Mucosa of gallbladder (tissue), 1 donor: ENCODE measurements at regions not wholly inside any gene's neighbourhood (a gene's known extent, or its start where the extent isn't known, plus 50 kb on each side); places are given as distances from the start of the nearest gene placed in this dataset.
"Not testable (repeated sequence)": the region's sequence is repeated elsewhere in the genome, so short reads cannot be mapped to it uniquely, and the experiment has no call there.

Source experiments
- DNase-seq: peaks from one replicate; pipeline ENCODE4 v3.0.0-alpha.2; 2020; ENCODE audit warnings: low spot score
- donor health status: DM: no; HTN: no; CAD: no.

DNA sequence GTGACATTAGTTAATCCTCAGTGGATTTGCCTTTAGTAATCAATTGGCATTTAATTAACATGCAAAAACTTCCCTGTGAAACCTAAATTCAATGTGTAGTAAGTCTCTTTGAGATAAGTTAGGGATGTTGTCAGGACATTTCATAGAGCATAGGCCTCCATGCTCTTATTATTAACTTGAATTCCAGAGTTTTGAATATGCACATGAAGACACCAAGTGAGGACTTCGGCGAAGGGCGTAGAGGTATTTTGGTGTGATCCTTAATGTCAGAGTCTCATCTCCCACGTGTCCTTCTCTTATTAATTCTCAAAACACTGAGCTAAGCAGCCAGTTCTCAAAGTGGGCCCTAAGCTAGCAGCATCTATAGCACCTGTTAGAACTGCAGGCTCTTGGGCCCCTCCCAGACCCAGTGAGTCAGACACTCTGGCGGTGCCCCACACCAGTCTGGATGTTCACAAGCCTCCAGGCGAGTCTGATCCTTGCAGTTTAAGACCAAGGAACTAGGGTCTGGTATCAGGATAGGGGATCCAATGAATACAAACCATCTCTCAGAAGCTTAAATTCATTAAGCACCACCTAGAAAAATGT, 292.1 kb downstream of the QKI start:
- DNase-seq = no peak

DNA sequence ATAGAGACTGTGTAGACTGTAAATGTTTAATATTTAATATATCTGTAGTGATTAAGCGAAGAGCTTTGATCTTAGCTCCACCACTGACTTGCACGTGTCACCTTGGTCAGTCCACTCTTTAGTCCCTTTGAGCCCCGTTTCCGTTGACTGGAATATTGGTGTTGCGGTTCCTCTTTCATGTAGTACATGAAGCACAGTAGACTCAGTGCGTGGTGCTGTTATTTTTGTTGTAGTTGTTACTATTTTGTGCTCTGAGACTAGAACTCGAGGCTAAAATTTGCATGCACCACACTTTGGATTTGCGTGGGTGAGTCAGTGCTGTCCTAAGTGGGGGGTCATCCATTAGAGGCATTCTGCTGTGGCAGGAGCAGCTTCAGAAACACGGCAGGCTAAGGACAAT, 291.4 kb downstream of the QKI start:
- DNase-seq = no peak

DNA sequence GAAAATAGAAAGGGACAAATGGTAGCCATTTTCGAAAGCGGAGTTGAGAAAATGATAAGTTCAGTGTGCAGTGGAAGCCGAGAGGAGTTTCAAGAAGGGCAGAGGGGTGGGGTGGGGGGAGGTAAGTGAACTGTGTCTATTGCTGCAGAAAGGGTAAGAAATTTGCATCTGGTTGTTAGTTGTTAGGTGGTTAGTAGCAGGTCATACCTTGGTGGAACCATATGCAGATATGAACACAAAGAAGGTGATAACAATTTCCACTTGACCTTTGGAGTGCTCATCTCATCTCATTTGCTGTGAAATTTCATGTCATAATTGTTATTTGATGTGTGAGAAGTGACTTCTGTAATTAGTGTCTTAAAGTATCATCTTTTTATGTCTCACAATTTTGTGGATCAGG, 288.2 kb downstream of the QKI start:
- DNase-seq = no peak

DNA sequence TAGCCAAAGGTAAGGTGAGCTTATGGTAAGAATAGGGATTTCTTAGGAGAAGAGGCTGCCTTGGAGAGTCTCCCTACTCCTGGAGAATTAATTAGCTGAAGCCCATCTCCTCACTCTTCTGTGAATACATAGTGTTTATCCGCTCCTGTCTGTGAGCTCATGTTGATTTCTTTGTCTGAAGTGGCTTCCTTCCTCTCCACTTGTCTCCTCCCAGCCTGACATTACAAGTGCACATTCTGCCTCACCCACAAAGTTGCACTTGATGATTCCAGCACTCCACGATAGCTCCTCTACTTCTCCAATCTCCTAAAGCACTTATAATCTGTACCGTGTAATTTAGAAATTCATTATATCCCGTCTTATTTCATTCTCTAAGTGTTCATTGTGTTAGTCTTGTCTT, 287.2 kb downstream of the QKI start:
- no peak for DNase-seq

DNA sequence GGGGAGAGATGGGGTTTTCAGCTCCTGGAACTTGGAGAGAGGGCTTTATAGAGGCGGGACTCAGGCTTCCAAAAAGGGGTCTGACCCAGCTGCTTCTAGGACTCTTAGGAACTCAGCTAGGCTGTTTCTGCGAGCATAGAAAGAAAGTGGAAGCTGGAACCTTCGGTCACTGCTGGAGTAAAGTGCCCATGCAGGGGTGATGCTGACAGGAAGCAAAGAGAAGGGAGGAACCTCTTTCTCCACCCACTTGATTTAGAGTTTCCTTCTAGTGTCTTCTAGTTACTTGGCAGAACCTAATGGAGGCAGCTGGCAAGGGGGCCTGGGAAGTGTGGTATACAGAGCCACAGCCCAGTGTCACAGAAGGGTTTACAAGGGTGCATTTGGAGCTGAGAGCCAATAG, 283.6 kb downstream of the QKI start:
- no peak for DNase-seq

DNA sequence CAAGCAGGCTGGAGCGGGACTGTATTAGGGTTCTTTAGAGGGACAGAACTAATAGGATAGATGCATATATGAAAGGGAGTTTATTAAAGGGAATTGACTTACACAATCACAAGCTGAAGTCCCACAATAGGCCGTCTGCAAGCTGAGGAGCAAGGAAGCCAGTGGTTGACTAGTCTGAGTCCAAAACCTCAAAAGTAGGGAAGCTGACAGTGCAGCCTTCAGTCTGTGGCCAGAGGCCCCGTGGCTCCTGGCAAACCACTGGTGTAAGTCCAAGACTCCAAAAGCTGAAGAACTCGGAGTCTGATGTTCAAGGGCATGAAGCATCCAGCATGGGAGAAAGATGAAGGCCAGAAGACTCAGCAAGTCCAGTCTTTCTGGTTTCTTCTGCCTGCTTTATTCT, 281.8 kb downstream of the QKI start:
- not testable (repeated sequence) for DNase-seq

DNA sequence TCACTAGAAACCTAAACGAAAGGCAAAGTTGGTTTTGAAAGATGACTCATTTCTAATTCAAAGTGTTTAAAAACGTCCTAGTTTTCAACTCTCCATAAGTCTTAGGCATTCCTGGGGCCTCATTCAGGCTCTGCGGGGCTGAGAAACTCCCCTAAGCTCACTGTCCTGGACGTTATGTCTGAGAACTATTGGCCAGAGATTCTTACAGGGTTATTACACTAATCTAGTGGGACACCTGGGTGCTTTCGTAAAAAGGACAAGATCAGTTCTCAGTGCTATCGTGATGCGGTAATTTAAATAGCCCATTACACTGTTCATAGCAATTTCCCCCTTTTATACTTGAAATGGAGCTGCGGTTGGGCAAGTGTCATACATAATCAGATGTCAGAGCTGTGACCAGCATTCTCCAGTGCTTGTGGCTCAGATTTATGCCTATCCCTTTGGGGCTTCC, 280.9 kb downstream of the QKI start:
- no peak for DNase-seq

DNA sequence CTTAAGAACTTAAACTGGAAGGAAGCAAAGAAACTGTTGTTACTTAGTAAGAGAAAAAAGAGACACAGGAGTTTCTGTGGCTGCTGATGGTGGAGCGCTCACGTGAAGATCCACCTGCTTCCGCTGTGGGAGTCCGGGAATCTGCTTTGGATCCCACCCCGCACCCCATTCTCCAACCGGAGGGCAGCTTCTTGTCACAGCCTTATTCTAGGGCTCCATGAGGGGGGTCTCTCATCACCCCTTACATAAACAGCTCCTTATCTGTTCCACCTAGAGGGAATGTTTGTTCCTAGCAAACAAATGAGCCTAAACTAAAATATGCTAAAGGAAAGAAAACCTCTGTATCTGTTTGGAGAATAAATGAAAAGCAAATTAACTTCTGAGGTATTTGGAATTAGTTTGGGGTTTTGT, 280.5 kb downstream of the QKI start:
- no peak for DNase-seq

DNA sequence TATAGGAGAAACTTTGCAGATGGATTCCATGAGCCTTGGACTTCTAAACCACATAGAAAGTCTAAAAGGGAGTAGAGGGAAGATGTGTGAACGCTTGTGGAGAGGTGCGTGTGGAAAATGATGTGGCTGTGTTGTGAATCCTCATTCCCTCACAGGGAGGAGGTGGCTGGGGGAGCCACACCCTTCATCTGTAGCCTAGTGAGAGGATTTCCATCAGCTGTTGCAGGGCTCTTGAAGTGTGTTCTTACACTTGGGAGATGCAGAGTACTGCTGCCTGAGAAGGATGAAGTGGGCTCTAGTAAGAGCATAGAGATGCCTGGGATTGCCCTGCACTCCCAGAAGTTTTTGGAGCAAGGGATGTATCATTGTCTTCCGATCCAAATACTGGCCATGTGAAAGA, 279.6 kb downstream of the QKI start:
- DNase-seq = no peak

DNA sequence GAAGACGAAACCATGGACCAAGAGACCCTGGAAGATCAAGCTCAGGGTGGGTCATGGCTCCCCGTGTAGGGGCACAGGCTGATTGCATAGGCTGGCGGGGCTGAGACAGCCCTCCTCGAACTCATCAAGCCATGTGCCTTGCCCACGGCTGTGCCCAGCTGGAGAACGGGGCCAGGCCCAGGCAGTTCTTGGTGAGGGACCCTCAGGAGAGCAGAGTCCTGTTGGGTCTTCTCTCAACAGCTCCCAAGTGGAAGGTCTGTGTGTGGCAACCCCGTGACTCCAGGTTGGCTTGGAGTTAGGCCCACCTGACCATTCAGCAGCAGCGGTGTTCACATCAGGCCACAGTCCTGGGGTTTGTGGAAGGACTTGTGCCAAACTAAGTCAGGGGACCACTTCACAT, 276.5 kb downstream of the QKI start:
- DNase-seq = no peak

DNA sequence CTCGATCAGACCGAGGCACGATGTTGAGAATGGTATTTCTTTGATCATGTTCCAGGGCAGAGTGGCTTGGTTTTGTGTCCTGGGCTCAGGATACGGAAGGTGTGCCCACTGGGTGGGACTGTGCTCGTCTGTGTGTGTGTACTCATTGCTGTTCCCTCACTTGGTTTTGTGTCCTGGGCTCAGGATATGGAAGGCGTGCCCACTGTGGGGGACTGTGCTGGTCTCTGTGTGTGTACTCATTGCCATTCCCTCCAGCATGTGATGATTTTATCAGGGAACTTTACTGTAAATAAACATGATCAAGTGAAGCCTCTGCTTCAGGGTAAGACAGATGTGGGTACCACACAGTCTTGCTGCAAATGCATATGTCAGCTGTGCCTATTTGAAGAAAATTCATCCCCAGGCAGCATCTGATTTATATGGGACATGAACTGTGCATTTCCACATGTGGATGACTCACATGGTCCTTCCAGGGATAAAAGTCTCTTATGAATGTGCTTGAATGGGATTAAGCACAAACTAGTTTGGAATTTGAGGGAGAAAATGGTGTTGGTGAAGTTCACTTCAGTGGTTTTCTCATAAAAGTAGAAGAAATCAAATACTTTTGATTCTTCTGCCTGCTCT, 274.3 kb downstream of the QKI start:
- no peak for DNase-seq

DNA sequence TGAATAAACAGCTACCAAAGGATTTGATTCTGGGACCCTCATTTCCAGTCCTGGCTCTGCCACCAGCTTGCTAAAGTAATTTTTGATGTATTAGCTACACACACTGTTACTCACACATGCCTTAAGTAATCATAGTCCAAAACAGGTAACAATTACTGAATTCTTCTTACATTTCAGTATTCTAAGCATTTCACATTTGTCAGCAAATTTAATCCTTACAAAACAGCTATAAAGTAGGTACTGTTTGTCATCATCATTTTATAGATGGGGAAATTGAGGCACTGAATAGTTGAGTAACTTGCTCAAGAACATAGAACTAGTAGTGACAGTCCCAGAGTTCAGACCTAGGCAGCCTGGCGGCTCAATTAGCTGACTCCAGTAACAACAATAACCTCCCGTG, 272.6 kb downstream of the QKI start:
- DNase-seq = no peak

DNA sequence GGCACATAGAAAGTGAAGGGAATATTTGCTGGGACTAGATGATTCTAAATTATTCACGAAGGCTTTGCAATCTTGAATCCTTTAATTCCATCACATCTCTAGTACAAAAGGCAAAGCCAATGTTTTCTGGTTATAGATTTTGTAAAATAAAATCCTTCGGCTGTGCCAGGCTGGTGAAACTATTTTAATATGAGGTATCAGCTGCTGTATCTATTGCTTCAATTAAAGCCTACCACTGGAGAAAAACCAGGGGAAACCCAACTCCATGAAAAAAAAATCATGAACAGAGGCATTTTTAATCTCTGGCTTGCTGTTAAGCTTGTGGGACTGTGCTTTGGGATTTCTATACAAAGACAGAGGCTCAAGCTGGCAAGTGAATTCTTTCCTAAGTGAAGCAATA, 271.8 kb downstream of the QKI start:
- DNase-seq = no peak

DNA sequence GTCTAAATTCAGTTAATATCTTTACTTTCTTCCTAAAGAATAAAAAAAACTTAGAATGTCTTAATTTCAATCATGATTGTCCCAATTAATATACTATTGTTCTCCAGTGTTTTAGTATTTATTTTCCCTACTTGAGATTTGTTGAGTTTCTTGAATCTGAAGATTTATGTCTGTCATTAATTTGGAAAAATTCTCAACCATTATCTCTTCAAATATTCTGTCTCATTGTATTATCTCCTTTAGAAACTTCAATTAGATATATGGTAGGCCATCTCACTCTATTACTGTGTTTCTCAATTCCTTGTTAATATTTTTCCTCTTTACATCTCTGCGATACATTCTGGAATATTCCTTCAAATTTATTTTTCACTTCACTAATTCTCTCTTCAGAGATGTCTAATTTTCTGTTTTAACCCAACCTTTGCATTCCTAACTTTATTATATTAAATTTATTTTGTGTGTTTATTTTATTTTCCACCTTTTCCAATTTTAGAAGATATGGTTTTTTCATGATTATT, 268.6 kb downstream of the QKI start:
- DNase-seq = no peak

DNA sequence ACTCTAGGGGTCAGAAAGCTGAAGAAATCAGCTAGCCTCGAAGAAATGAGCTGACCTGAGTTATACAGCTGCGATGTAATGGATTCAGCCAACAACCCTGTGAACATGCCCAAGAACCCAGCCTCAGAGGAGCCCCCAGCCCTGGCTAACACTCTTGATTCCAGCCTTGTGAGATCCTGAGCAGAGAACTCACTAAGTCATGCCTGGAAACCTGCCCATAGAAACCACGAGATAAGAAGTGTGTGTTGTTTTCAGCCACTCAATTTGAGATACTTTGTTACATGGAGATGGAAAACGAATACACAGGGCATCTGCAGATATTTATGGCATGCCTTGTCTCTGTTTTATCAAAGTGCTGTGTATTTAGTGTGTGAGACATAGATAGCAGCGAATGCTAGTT, 265.2 kb downstream of the QKI start:
- DNase-seq = no peak

DNA sequence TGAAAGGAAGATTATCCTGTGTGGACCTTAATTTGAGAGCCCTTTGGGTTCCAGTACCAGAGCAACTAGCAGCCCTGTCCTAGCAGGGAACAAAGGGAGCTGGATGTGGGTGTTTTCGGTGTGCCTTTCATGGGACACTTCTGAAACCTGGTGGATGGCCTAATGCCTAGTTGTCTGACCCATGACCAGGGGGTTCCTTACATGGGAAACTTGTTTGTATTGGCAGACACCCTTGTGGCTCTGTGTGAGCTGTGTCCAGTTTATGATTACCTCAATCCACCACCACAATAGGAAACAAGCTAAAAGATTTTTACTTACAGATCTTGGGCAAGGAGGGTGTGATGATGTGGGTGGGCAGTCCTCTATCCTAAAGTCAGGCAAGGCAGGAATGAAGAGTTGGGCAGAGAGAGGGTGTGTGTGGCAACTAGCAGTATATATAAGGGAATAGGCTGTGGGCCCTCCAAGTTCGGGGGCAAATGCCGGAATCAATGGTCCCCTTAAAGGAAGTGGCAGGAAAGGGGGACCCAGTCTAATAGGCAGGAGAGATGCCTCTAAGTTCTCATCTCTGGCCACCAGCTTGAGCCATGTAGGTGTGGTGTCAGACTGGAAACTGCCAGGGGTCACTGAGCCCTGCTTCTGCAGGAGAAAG, 264.6 kb downstream of the QKI start:
- DNase-seq = no peak

DNA sequence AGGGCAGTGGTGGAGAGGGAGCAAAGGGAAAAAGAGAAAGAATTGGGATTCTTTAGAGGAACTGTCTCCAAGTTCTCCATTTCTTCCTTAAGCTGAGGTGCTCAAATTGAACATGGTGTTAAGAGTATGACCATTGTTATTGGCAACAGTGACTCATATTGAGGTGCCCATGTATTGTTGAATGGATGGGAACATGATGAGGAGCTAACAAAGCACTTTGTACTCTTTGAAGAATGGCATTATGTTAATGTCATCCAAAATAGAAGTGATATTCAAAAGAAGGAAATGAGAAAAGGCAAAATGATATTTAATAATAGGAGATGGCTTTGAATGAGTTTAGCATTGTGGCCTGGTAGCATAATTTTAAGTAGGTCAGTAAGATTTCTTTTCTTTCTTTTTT, 261.1 kb downstream of the QKI start:
- no peak for DNase-seq

DNA sequence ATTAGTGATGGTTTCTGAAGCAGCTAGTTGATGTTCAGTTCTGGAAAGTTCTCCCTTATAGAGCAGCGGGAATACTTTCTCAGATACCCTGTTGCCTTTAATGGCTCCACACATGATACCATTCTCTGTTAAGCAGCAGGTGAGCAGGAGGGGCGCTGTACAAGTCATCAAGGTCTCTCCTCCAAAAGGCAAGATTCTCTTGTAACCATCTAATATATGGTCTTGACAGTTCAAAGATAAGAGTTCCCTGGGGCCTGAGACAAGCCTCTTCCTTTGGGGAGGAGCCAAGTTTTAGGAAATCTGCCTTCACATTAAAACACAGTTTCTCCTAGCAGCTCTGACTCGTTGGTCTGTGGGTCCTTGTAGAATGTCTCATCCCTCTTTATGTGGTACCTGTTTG, 258.2 kb downstream of the QKI start:
- no peak for DNase-seq

DNA sequence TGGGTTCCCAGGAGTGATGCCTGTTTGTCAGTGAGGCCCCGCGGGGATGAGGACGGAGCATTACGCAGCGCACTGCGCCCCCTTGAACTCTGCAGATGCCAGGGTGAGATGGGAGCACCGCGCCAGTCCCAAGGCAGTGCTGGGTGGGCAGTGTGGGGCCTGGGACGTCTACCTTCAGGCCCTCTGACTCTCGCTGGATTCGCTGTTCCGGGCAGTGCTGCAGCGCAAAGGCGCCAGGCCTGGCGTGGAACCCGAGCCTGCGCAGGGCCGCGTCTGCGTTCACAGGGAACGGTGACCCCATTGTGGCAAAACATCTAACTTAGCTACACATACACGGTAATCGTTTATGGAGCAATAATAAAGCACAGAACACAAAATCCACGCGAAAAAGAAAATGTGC, 257.3 kb downstream of the QKI start:
- no peak for DNase-seq

DNA sequence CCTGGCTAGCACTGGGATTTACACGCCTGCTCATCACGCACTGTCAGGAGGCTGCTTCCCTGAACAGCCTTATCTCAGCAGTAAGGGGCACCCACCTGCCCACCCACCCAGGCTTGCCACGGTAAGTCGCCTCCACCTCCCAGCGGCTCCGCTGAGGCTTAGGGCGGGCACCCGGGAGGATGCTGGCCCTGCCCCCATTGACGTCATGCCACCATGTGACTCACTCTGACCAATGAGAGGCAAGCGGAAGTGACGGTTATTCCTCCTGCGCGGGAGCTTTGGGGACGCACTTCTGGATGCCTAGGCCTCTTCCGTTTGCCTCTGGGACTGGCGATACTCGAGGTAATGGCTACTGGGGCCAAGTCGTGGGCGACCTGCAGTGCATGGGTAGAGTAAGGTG, 256.8 kb downstream of the QKI start:
- no peak for DNase-seq

DNA sequence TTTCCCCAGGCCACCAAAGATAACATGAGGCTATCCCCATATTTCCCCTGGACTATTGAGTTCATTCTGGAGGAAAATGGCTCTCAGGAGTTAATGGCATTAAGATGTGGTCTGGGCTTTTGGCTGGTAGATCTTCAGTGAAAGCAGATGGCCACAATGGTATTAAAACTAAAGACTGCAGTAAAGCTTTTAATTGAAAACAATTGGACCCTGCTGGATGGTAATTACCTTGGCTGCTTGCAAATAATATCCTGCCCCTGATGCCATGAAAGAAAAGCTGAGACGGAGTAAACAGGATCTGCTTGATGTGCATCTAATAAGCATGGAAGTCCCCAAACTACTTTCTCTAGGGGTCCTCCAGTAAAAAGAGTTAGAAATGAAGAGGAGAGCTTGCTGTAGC, 255.8 kb downstream of the QKI start:
- DNase-seq = no peak

DNA sequence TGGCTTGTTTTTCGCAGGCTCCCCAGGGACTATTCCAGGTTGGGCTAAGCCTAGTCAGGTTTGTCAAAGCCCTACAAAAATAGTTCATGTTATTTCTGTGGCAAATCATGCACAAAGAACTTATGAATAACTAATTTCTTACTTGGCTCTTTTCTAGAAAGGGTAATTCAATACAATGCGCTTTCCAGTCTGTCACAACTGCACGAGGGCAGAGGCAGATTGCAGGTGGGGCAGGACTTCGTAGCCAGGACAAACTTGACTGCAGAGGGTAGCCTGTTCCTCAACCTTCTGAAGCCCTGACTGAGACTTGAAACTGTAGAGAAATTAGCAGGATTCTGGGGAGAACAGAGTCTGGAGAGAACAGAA, 253.5 kb downstream of the QKI start:
- no peak for DNase-seq

DNA sequence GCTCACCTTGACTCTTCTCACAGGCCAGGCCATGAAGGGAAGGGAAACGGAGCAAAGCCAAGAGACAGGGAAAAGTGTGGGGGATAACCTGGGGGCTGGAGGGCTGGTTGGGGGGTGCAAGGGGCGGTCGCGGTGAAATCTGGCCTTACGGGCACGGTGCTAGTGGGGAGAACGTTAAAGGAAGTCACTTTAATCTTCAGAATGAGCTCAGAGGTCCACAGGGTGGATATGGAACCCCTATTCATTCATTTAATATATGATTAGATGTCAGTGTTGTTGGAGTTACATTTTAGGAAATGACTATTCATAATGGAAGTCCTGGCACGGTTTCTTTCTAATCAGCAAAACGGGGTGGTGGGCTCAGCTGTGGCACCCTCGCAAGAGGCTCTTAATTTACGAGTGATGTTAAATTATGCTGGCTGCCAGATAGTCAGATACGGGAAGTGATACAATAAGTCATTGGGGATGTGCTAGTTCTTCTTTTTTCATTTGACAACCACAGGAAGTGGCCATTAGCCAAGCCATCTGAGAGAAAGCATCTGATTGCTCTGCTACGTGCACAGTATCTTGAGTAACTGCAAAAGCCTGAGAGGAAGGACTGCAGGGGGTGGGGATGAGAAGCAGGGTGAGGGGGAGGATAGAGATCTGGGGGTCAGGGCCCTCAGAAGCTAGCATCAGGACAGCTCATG, 253.0 kb downstream of the QKI start:
- DNase-seq = peak; percentile 65
